Mesenchymal stem cell (in vitro differentiated cells and primary cell): ENCODE measurements at regions not wholly inside any gene's neighbourhood (a gene's known extent, or its start where the extent isn't known, plus 50 kb on each side); places are given as distances from the start of the nearest gene placed in this dataset.

Experiments used
- DNase-seq: peaks from one replicate; pipeline ENCODE4 v3.0.0-alpha.2; 2013
- H2AFZ ChIP-seq: one replicate; pipeline ENCODE4 v1.6.1; 2013; ENCODE audit warnings: low read depth, mild to moderate bottlenecking, control low read depth, inconsistent platforms, low read length, moderate library complexity
- H2AK5ac ChIP-seq: 2 replicates; pipeline ENCODE4 v1.6.1; 2013; ENCODE audit warnings: low read length, moderate library complexity, mild to moderate bottlenecking, inconsistent platforms; ENCODE audit not compliant: severe bottlenecking
- H2BK120ac ChIP-seq: one replicate; pipeline ENCODE4 v1.6.1; 2013; ENCODE audit warnings: low read depth, mild to moderate bottlenecking, inconsistent platforms, low read length, moderate library complexity
- H2BK12ac ChIP-seq, 2 experiments: one replicate each; pipeline ENCODE4 v1.6.1; 2013; ENCODE audit warnings: inconsistent platforms in 2 of 2, low read length in 2 of 2, mild to moderate bottlenecking in 2 of 2, moderate library complexity in 2 of 2, control low read depth in 1 of 2
- H2BK15ac ChIP-seq: one replicate; pipeline ENCODE4 v1.6.1; 2013; ENCODE audit warnings: mild to moderate bottlenecking, low read depth, inconsistent platforms; ENCODE audit not compliant: poor library complexity, severe bottlenecking
- H2BK5ac ChIP-seq: 2 replicates; pipeline ENCODE4 v1.6.1; 2013; ENCODE audit warnings: low read depth, mild to moderate bottlenecking, low read length, control low read depth, inconsistent platforms; ENCODE audit not compliant: poor library complexity, severe bottlenecking
- H3K14ac ChIP-seq, 2 experiments: one replicate each; pipeline ENCODE4 v1.6.1; 2013; ENCODE audit warnings: inconsistent platforms in 2 of 2, low read length in 2 of 2, control low read depth in 1 of 2, mild to moderate bottlenecking in 1 of 2, moderate library complexity in 1 of 2
- H3K18ac ChIP-seq, 2 experiments: one replicate each; pipeline ENCODE4 v1.6.1; 2013; ENCODE audit warnings: inconsistent platforms in 2 of 2, low read length in 2 of 2, control low read depth in 1 of 2, low read depth in 1 of 2, mild to moderate bottlenecking in 1 of 2
- H3K23ac ChIP-seq, 2 experiments: one replicate each; pipeline ENCODE4 v1.6.1; 2013; ENCODE audit warnings: inconsistent platforms in 2 of 2, low read length in 2 of 2, mild to moderate bottlenecking in 2 of 2, moderate library complexity in 2 of 2, control low read depth in 1 of 2
- H3K27ac ChIP-seq: 2 replicates; pipeline ENCODE4 v1.5.1; 2013; ENCODE audit warnings: mild to moderate bottlenecking, moderate library complexity, low read length, control low read depth, inconsistent platforms; ENCODE audit not compliant: poor library complexity, severe bottlenecking
- H3K27me3 ChIP-seq, 2 experiments: 2 replicates each; pipeline versions ENCODE4 v1.6.1 to v1.7.0; 2013; ENCODE audit warnings: low read length in 2 of 2, mild to moderate bottlenecking in 2 of 2, moderate library complexity in 2 of 2, control low read depth in 1 of 2, inconsistent platforms in 1 of 2; ENCODE audit not compliant: control insufficient read depth in 1 of 2, insufficient read depth in 1 of 2
- H3K36me3 ChIP-seq, 2 experiments: 2 replicates each; pipeline versions ENCODE4 v1.6.1 to v1.7.0; 2013; ENCODE audit warnings: low read length in 2 of 2, control low read depth in 1 of 2, inconsistent platforms in 1 of 2, low read depth in 1 of 2, mild to moderate bottlenecking in 1 of 2; ENCODE audit not compliant: insufficient read depth in 2 of 2, control insufficient read depth in 1 of 2
- H3K4ac ChIP-seq, 2 experiments: one replicate each; pipeline ENCODE4 v1.6.1; 2013; ENCODE audit warnings: inconsistent platforms in 2 of 2, low read length in 2 of 2, mild to moderate bottlenecking in 2 of 2, moderate library complexity in 2 of 2, control low read depth in 1 of 2, low read depth in 1 of 2
- H3K4me1 ChIP-seq: 2 replicates; pipeline ENCODE4 v1.6.1; 2013; ENCODE audit warnings: low read depth, low read length, control low read depth; ENCODE audit not compliant: control insufficient read depth, insufficient read depth
- H3K4me2 ChIP-seq: 2 replicates; pipeline ENCODE4 v1.6.1; 2013; ENCODE audit warnings: low read length, mild to moderate bottlenecking, inconsistent platforms; ENCODE audit not compliant: poor library complexity, severe bottlenecking
- H3K4me3 ChIP-seq, 2 experiments: 2 replicates each; pipeline versions ENCODE4 v1.5.1 to v1.7.0; 2013; ENCODE audit warnings: low read length in 2 of 2, mild to moderate bottlenecking in 2 of 2, control low read depth in 1 of 2, low read depth in 1 of 2; ENCODE audit not compliant: insufficient read depth in 1 of 2
- H3K79me1 ChIP-seq: replicated peaks from 2 replicates; pipeline ENCODE4 v1.6.1; 2013; ENCODE audit warnings: mild to moderate bottlenecking, control low read depth, low read length, inconsistent platforms; ENCODE audit not compliant: poor library complexity, severe bottlenecking
- H3K9ac ChIP-seq: 2 replicates; pipeline ENCODE4 v1.7.0; 2013; ENCODE audit warnings: mild to moderate bottlenecking, low read length, moderate library complexity
- H3K9me3 ChIP-seq: 2 replicates; pipeline ENCODE4 v1.7.0; 2013; ENCODE audit warnings: mild to moderate bottlenecking, low read length; ENCODE audit not compliant: control insufficient read depth
- H4K8ac ChIP-seq: one replicate; pipeline ENCODE4 v1.6.1; 2013; ENCODE audit warnings: inconsistent platforms, mild to moderate bottlenecking, low read length, moderate library complexity
- H4K91ac ChIP-seq: one replicate; pipeline ENCODE4 v1.6.1; 2013; ENCODE audit warnings: mild to moderate bottlenecking, low read length, inconsistent platforms
- WGBS: methylation state at CpG from one replicate; pipeline ENCODE4 v1.1.7; 2013; ENCODE audit warnings: mixed read lengths; 5-methylcytosine and 5-hydroxymethylcytosine counted together

GRCh38 chr9:7973123-7973522, 173.5 kb upstream of the DMAC1 start:
- Histone ChIP-seq H3K18ac (no peak overlapping the region), H4K91ac (no peak overlapping the region), H3K4me1 (no peaks in the 10 kb centered on the region), H2AFZ (no peak overlapping the region), H2AK5ac (no peak overlapping the region), H3K27me3 (no peaks in the 10 kb centered on the region), H4K8ac (no peak overlapping the region), H2BK12ac (no peak overlapping the region), H3K23ac (no peak overlapping the region), H3K9ac (no peak overlapping the region), H3K9me3 (no peaks in the 10 kb centered on the region), H2BK5ac (no peak overlapping the region), H3K4me3 (no peak overlapping the region), H3K4me2 (no peak overlapping the region), H3K27ac (no peak overlapping the region), H2BK15ac (no peak overlapping the region), H3K36me3 (no peaks in the 10 kb centered on the region), H3K79me1 (no peaks in the 10 kb centered on the region), H3K14ac (no peak overlapping the region), H3K4ac (no peak overlapping the region), H2BK120ac (no peak overlapping the region)
- WGBS, result 68% methylated on average over 4 of the region's 5 CpGs
- no peak for DNase-seq

- no peaks in the 10 kb centered on the region for H3K4me1 ChIP-seq
- no peak overlapping the region for H2AFZ ChIP-seq
- no peak overlapping the region for H3K18ac ChIP-seq
- H2AK5ac ChIP-seq, result no peak overlapping the region
- no peak overlapping the region for H4K91ac ChIP-seq
- no peak overlapping the region for H3K9ac ChIP-seq
- H3K23ac ChIP-seq, result no peak overlapping the region
- DNase-seq, result no peak
- no peaks in the 10 kb centered on the region for H3K79me1 ChIP-seq
- H3K36me3 ChIP-seq, result no peaks in the 10 kb centered on the region
- H2BK12ac ChIP-seq, result no peak overlapping the region
- WGBS, result 62% methylated on average over 4 of the region's 4 CpGs
- H2BK120ac ChIP-seq, result no peak overlapping the region
- no peak overlapping the region for H3K4me2 ChIP-seq
- H3K9me3 ChIP-seq, result no peaks in the 10 kb centered on the region
- no peak overlapping the region for H2BK5ac ChIP-seq
- H2BK15ac ChIP-seq, result no peak overlapping the region
- no peak overlapping the region for H4K8ac ChIP-seq
- no peak overlapping the region for H3K4me3 ChIP-seq
- H3K14ac ChIP-seq, result no peak overlapping the region
- H3K27ac ChIP-seq, result no peak overlapping the region
- H3K27me3 ChIP-seq, result peaks cover 0 to 2% of the 10 kb centered on the region in 2 experiments
- H3K4ac ChIP-seq, result no peak overlapping the region
These were observed 171.2 kb upstream of the DMAC1 start for GRCh38 chr9:7970681-7971330.

- Histone ChIP-seq H4K8ac (no peak overlapping the region), H3K4me3 (no peak overlapping the region), H3K9ac (no peak overlapping the region), H4K91ac (no peak overlapping the region), H3K23ac (no peak overlapping the region), H3K18ac (no peak overlapping the region), H3K14ac (no peak overlapping the region), H3K27ac (no peak overlapping the region), H3K27me3 (peaks cover 0 to 5% of the 10 kb centered on the region in 2 experiments), H2BK12ac (no peak overlapping the region), H3K4me2 (no peak overlapping the region), H3K79me1 (no peaks in the 10 kb centered on the region), H3K4me1 (no peaks in the 10 kb centered on the region), H2AFZ (no peak overlapping the region), H2BK120ac (no peak overlapping the region), H2AK5ac (no peak overlapping the region), H3K36me3 (no peaks in the 10 kb centered on the region), H3K9me3 (no peaks in the 10 kb centered on the region), H2BK5ac (no peak overlapping the region), H2BK15ac (no peak overlapping the region), H3K4ac (no peak overlapping the region)
- no peak for DNase-seq
- 92% methylated on average over 3 of the region's 3 CpGs for WGBS
These were observed 169.1 kb upstream of the DMAC1 start for GRCh38 chr9:7968687-7969086.

- no peak overlapping the region for H3K14ac ChIP-seq
- H2BK12ac ChIP-seq, result no peak overlapping the region
- H3K36me3 ChIP-seq, result no peaks in the 10 kb centered on the region
- DNase-seq, result no peak
- peaks cover 0 to 5% of the 10 kb centered on the region in 2 experiments for H3K27me3 ChIP-seq
- no peaks in the 10 kb centered on the region for H3K4me1 ChIP-seq
- H4K8ac ChIP-seq, result no peak overlapping the region
- H3K9ac ChIP-seq, result no peak overlapping the region
- no peak overlapping the region for H3K4ac ChIP-seq
- no peak overlapping the region for H3K23ac ChIP-seq
- 63% methylated on average over 2 of the region's 2 CpGs for WGBS
- H3K4me2 ChIP-seq, result no peak overlapping the region
- H2BK15ac ChIP-seq, result no peak overlapping the region
- no peak overlapping the region for H2AFZ ChIP-seq
- H3K79me1 ChIP-seq, result no peaks in the 10 kb centered on the region
- no peak overlapping the region for H4K91ac ChIP-seq
- H3K27ac ChIP-seq, result no peak overlapping the region
- no peak overlapping the region for H2BK5ac ChIP-seq
- no peak overlapping the region for H3K18ac ChIP-seq
- no peaks in the 10 kb centered on the region for H3K9me3 ChIP-seq
- H3K4me3 ChIP-seq, result no peak overlapping the region
- no peak overlapping the region for H2AK5ac ChIP-seq
- H2BK120ac ChIP-seq, result no peak overlapping the region
These were observed 168.3 kb upstream of the DMAC1 start for GRCh38 chr9:7967851-7968250.
